AG04449 (cell line): ENCODE measurements at regions not wholly inside any gene's neighbourhood (a gene's known extent, or its start where the extent isn't known, plus 50 kb on each side); places are given as distances from the start of the nearest gene placed in this dataset.

Experiments used
- CTCF ChIA-PET: fragments of 350-600 bp; formaldehyde crosslinking; extraction: SDS; loops from one replicate; lab custom pipeline; 2021; ENCODE audit warnings: antibody characterized with exemption; lab: Yijun Ruan, JAX
- POLR2A ChIA-PET: fragments of 400-600, 350-600 bp; formaldehyde crosslinking; extraction: SDS; loops from one replicate; lab custom pipeline; 2020; ENCODE audit warnings: antibody characterized with exemption, inconsistent platforms; lab: Yijun Ruan, JAX
- DNase-seq: peaks from one replicate; pipeline ENCODE4 v3.0.0-alpha.2; 2010; ENCODE audit warnings: low read depth, low spot score
- H3K4me3 ChIP-seq: 2 replicates; pipeline ENCODE4 v1.5.1; 2011; ENCODE audit warnings: low read depth, mild to moderate bottlenecking, control low read depth, low read length
- CTCF ChIP-seq: IDR thresholded peaks from one replicate; pipeline ENCODE4 v1.5.1; 2011; ENCODE audit warnings: mild to moderate bottlenecking, moderate library complexity, low read length, control low read depth, inconsistent platforms; ENCODE audit not compliant: insufficient read depth; ENCODE audit errors: missing control alignments

GRCh38 chr7:116347151-116347832, 137.0 kb downstream of the TES start:
- no peak for TF ChIP-seq CTCF
- POLR2A ChIA-PET = no interaction called here
- CTCF ChIA-PET = no interaction called here
- DNase-seq = no peak
- no peak overlapping the region for H3K4me3 ChIP-seq

- no peak overlapping the region for H3K4me3 ChIP-seq
- no peak for TF ChIP-seq CTCF
- DNase-seq = no peak
- ChIA-PET CTCF (no interaction called here), POLR2A (no interaction called here)
Measured at GRCh38 chr7:116348346-116348745, 138.0 kb downstream of the TES start.

- TF ChIP-seq CTCF = no peak
- H3K4me3 ChIP-seq = no peak overlapping the region
- ChIA-PET CTCF (interaction anchor here (0.8 to 2.2 kb wide), 2 partner anchors 174 kb away, joined by 3 to 7 read pairs; no protein-coding TSS in a partner anchor), POLR2A (no interaction called here)
- no peak for DNase-seq
Measured at GRCh38 chr7:116351966-116352365, 141.6 kb downstream of the TES start.

- H3K4me3 ChIP-seq = no peak overlapping the region
- no peak for DNase-seq
- ChIA-PET CTCF (interaction anchor here (1.3 to 1.4 kb wide), 2 partner anchors 170 to 238 kb away, joined by 3 to 4 read pairs; no protein-coding TSS in a partner anchor), POLR2A (interaction anchor here (1.0 kb wide), 1 partner anchor 174 kb away, joined by 3 read pairs; no protein-coding TSS in a partner anchor)
- no peak for TF ChIP-seq CTCF
Measured at GRCh38 chr7:116353647-116354046, 143.3 kb downstream of the TES start.

- TF ChIP-seq CTCF = no peak
- ChIA-PET POLR2A (interaction anchor here (1.0 kb wide), 1 partner anchor 174 kb away, joined by 3 read pairs; no protein-coding TSS in a partner anchor), CTCF (interaction anchor here (1.3 kb wide), 1 partner anchor 238 kb away, joined by 3 read pairs; no protein-coding TSS in a partner anchor)
- DNase-seq = no peak
- no peak overlapping the region for H3K4me3 ChIP-seq
Measured at GRCh38 chr7:116354171-116354545, 143.8 kb downstream of the TES start.
